DOHH2 (cell line): ENCODE measurements at regions not wholly inside any gene's neighbourhood (a gene's known extent, or its start where the extent isn't known, plus 50 kb on each side); places are given as distances from the start of the nearest gene placed in this dataset.

Experiments used
- H3F3A ChIP-seq: fragments of 200-600 bp; sonication (generic), shearing (Covaris generic); 2 replicates; pipeline ENCODE4 v1.6.0; 2016; ENCODE audit warnings: antibody characterized with exemption, mild to moderate bottlenecking; ENCODE audit not compliant: control insufficient read depth, insufficient read depth
- H3K27ac ChIP-seq: fragments of 200-600 bp; sonication (generic); 2 replicates; pipeline ENCODE4 v1.5.1; 2014; ENCODE audit warnings: low read depth, mild to moderate bottlenecking, low read length, moderate library complexity
- H3K27me3 ChIP-seq: fragments of 200-600 bp; sonication (generic); 2 replicates; pipeline ENCODE4 v1.6.1; 2014; ENCODE audit warnings: mild to moderate bottlenecking, low read length, mixed read lengths; ENCODE audit not compliant: control insufficient read depth
- H3K36me3 ChIP-seq: fragments of 200-600 bp; sonication (generic); 2 replicates; pipeline ENCODE4 v1.6.1; 2014; ENCODE audit warnings: mild to moderate bottlenecking, low read length, moderate library complexity, mixed read lengths; ENCODE audit not compliant: control insufficient read depth
- H3K4me1 ChIP-seq: fragments of 200-600 bp; sonication (generic); 2 replicates; pipeline ENCODE4 v1.6.1; 2014; ENCODE audit warnings: mild to moderate bottlenecking, low read length, mixed read lengths; ENCODE audit not compliant: control insufficient read depth
- H3K4me2 ChIP-seq: fragments of 200-600 bp; sonication (generic); 2 replicates; pipeline ENCODE4 v1.6.0; 2014; ENCODE audit warnings: mild to moderate bottlenecking, low read length, moderate library complexity
- H3K4me3 ChIP-seq: fragments of 200-600 bp; sonication (generic); 2 replicates; pipeline ENCODE4 v1.5.1; 2014; ENCODE audit warnings: mild to moderate bottlenecking, low read length, mixed read lengths
- H3K79me2 ChIP-seq: fragments of 200-600 bp; sonication (generic); 2 replicates; pipeline ENCODE4 v1.6.1; 2014; ENCODE audit warnings: mild to moderate bottlenecking, low read length, mixed read lengths; ENCODE audit not compliant: control insufficient read depth
- H3K9me2 ChIP-seq: fragments of 200-600 bp; sonication (generic); replicated peaks from 2 replicates; pipeline ENCODE4 v1.6.1; 2014; ENCODE audit warnings: mild to moderate bottlenecking, low read length, mixed read lengths; ENCODE audit not compliant: control insufficient read depth
- H3K9me3 ChIP-seq: fragments of 200-600 bp; sonication (generic); 2 replicates; pipeline ENCODE4 v1.6.1; 2014; ENCODE audit warnings: antibody characterized with exemption, low read length, mixed read lengths; ENCODE audit not compliant: control insufficient read depth, insufficient read depth
- H4K20me1 ChIP-seq: fragments of 200-600 bp; sonication (generic); 2 replicates; pipeline ENCODE4 v1.6.0; 2014; ENCODE audit warnings: low read depth, mild to moderate bottlenecking, antibody characterized with exemption, low read length, moderate library complexity; ENCODE audit not compliant: control insufficient read depth, insufficient read depth
- CTCF ChIP-seq: fragments of 200-600 bp; sonication (generic); IDR thresholded peaks from one replicate; pipeline ENCODE4 v1.5.1; 2014; ENCODE audit warnings: antibody characterized with exemption, mild to moderate bottlenecking, low read depth, low read length; ENCODE audit not compliant: poor library complexity, severe bottlenecking
- EZH2phosphoT487 ChIP-seq: fragments of 200-600 bp; sonication (generic); IDR thresholded peaks from 2 replicates; pipeline ENCODE4 v1.6.1; 2017; ENCODE audit warnings: borderline replicate concordance, mild to moderate bottlenecking, antibody characterized with exemption, low read length, moderate library complexity, mixed read lengths

- Histone ChIP-seq H3K27ac (no peak overlapping the region), H3F3A (no peaks in the 10 kb centered on the region), H3K4me2 (no peak overlapping the region), H3K9me3 (no peaks in the 10 kb centered on the region), H3K4me1 (no peaks in the 10 kb centered on the region), H3K4me3 (no peak overlapping the region), H3K36me3 (no peaks in the 10 kb centered on the region), H3K9me2 (no peaks in the 10 kb centered on the region), H4K20me1 (no peaks in the 10 kb centered on the region), H3K27me3 (no peaks in the 10 kb centered on the region), H3K79me2 (no peaks in the 10 kb centered on the region)
- TF ChIP-seq CTCF = no peak
- no peak for TF ChIP-seq EZH2phosphoT487
Observed at GRCh38 chr3:88534534-88534933, 384.8 kb downstream of the C3orf38 start.

GRCh38 chr3:88535563-88535962 lies 385.8 kb downstream of the C3orf38 start:
- H3K27ac ChIP-seq = no peak overlapping the region
- no peaks in the 10 kb centered on the region for H4K20me1 ChIP-seq
- H3K4me3 ChIP-seq = no peak overlapping the region
- no peaks in the 10 kb centered on the region for H3K4me1 ChIP-seq
- no peak overlapping the region for H3K4me2 ChIP-seq
- H3K36me3 ChIP-seq = no peaks in the 10 kb centered on the region
- H3K9me3 ChIP-seq = no peaks in the 10 kb centered on the region
- H3K79me2 ChIP-seq = no peaks in the 10 kb centered on the region
- H3K9me2 ChIP-seq = no peaks in the 10 kb centered on the region
- no peaks in the 10 kb centered on the region for H3K27me3 ChIP-seq
- no peaks in the 10 kb centered on the region for H3F3A ChIP-seq
- TF ChIP-seq CTCF = no peak
- TF ChIP-seq EZH2phosphoT487 = no peak

- no peaks in the 10 kb centered on the region for H3K27me3 ChIP-seq
- no peak overlapping the region for H3K4me3 ChIP-seq
- no peak overlapping the region for H3K27ac ChIP-seq
- no peak for TF ChIP-seq EZH2phosphoT487
- TF ChIP-seq CTCF = no peak
- no peaks in the 10 kb centered on the region for H3K9me2 ChIP-seq
- H3F3A ChIP-seq = no peaks in the 10 kb centered on the region
- no peaks in the 10 kb centered on the region for H4K20me1 ChIP-seq
- H3K9me3 ChIP-seq = peaks cover 4% of the 10 kb centered on the region; the same call in 1 of the 2 replicates
- H3K4me1 ChIP-seq = 0 out of 2 replicates have a peak, but pooled peaks cover 5% of the 10 kb centered on the region
- H3K4me2 ChIP-seq = no peak overlapping the region
- H3K79me2 ChIP-seq = no peaks in the 10 kb centered on the region
- H3K36me3 ChIP-seq = no peaks in the 10 kb centered on the region
Observed at GRCh38 chr3:88542916-88543315, 393.2 kb downstream of the C3orf38 start.

GRCh38 chr3:88572450-88572849 lies 422.7 kb downstream of the C3orf38 start:
- Histone ChIP-seq H3K27me3 (no peaks in the 10 kb centered on the region), H3K4me1 (no peaks in the 10 kb centered on the region), H3F3A (no peaks in the 10 kb centered on the region), H3K36me3 (no peaks in the 10 kb centered on the region), H3K4me3 (no peak overlapping the region), H3K9me2 (no peaks in the 10 kb centered on the region), H3K9me3 (no peaks in the 10 kb centered on the region), H3K27ac (no peak overlapping the region), H3K4me2 (no peak overlapping the region), H4K20me1 (no peaks in the 10 kb centered on the region), H3K79me2 (no peaks in the 10 kb centered on the region)
- no peak for TF ChIP-seq EZH2phosphoT487
- no peak for TF ChIP-seq CTCF
